HUES6 (cell line): ENCODE measurements at regions not wholly inside any gene's neighbourhood (a gene's known extent, or its start where the extent isn't known, plus 50 kb on each side); places are given as distances from the start of the nearest gene placed in this dataset.

Experiments
- H3K27ac ChIP-seq: 2 replicates; pipeline ENCODE4 v1.7.0; 2013; ENCODE audit warnings: low read depth, mild to moderate bottlenecking, low read length, inconsistent platforms
- H3K27me3 ChIP-seq: 2 replicates; pipeline ENCODE4 v1.6.1; 2013; ENCODE audit warnings: low read length; ENCODE audit not compliant: control insufficient read depth, insufficient read depth
- H3K36me3 ChIP-seq: 2 replicates; pipeline ENCODE4 v1.6.1; 2013; ENCODE audit warnings: low read length; ENCODE audit not compliant: control insufficient read depth, insufficient read depth
- H3K4me1 ChIP-seq: 2 replicates; pipeline ENCODE4 v1.6.1; 2013; ENCODE audit warnings: low read length; ENCODE audit not compliant: control insufficient read depth, insufficient read depth
- H3K4me3 ChIP-seq: 2 replicates; pipeline ENCODE4 v1.5.1; 2013; ENCODE audit warnings: low read depth, low read length
- H3K9ac ChIP-seq: one replicate; pipeline ENCODE4 v1.6.1; 2013; ENCODE audit warnings: mild to moderate bottlenecking, low read length
- H3K9me3 ChIP-seq: 2 replicates; pipeline ENCODE4 v1.6.1; 2013; ENCODE audit warnings: low read depth, low read length; ENCODE audit not compliant: control insufficient read depth, insufficient read depth

DNA sequence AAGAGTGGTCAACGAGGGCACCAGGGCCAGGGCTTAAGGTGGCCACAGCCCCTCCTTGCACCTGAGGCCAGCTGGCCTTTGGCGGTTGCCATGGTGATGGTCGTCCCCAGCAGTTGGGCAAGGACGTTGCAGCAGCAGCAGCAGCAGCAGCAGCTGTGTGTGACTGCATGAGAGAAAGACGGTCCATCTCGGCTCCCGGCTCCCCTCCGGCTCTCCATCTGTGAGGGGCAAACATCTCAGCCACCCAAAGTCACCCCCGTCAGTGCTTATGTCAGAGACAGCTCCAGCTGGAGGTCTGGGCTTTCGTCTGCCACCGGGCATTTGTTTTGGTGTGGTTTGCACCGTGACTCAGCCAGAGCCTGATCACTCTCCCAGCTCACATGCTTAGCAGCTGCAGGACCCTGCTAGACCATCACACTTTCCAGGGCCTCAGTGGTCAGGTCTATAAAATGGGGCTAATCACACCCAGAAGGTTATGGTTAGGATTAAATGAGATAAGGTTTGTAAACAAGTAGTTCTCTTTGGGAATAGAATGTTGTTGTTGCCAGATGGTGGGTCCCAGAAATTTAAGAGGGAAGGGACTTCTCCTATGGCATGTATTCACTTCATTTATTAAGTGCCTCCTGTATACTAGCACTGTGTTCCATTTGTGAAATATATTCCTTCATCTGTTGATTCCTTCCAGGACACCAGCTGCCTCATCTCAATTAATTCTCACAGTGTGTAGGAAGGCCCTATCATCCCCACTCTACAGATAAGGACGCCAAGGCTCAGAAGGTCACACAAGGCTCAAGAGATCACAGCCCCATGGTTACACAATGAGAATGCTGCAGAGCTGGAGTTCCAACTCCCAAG lies 212.6 kb upstream of the LHX5 start:
- H3K4me3 ChIP-seq: no peak overlapping the region
- H3K36me3 ChIP-seq: no peaks in the 10 kb centered on the region
- no peaks in the 10 kb centered on the region for H3K4me1 ChIP-seq
- no peak overlapping the region for H3K27ac ChIP-seq
- no peaks in the 10 kb centered on the region for H3K9me3 ChIP-seq
- H3K27me3 ChIP-seq: no peaks in the 10 kb centered on the region
- H3K9ac ChIP-seq: no peak overlapping the region

DNA sequence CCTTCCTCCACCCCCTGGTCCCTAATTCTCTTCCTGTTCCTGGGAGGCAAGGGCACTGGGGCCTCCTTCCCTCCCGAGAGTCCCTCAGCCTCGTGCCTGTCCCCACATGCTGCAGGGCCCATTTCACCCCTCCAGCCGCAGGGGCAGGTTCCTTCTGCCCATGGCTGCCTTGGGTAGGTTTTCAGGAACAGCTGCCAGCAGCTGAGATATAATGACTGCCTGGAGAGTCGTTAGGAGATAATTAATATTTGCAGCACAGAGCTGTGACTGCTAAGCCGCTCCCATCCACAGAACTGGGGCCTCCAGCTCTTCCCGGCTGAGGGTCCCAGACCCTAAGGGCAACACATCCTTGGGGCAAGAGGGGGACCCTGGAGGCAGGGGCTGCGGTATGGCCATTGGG lies 211.9 kb upstream of the LHX5 start:
- Histone ChIP-seq H3K36me3 (no peaks in the 10 kb centered on the region), H3K27me3 (no peaks in the 10 kb centered on the region), H3K9ac (no peak overlapping the region), H3K9me3 (no peaks in the 10 kb centered on the region), H3K4me3 (no peak overlapping the region), H3K4me1 (no peaks in the 10 kb centered on the region), H3K27ac (no peak overlapping the region)

DNA sequence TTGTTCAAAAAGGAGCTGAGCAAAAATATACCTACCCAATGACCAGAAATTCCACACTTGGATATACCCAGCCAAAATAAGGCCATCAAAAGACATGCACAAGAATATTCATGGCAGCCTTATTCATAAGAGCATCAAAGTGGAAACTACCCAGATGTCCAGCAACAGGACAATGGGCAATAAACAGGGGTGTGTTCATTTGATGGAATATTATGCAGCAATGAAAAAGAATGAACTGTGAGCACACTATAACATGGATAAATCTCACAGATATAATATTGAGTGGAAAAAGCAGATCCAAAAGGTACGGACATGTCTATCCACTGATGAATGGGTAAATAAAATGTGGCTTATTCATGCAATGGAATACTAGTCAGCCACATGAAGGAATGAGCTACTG lies 209.2 kb upstream of the LHX5 start:
- peaks cover 4% of the 10 kb centered on the region; the same call in 1 of the 2 replicates for H3K9me3 ChIP-seq
- no peaks in the 10 kb centered on the region for H3K27me3 ChIP-seq
- no peak overlapping the region for H3K9ac ChIP-seq
- H3K27ac ChIP-seq: no peak overlapping the region
- no peaks in the 10 kb centered on the region for H3K36me3 ChIP-seq
- no peaks in the 10 kb centered on the region for H3K4me1 ChIP-seq
- no peak overlapping the region for H3K4me3 ChIP-seq

DNA sequence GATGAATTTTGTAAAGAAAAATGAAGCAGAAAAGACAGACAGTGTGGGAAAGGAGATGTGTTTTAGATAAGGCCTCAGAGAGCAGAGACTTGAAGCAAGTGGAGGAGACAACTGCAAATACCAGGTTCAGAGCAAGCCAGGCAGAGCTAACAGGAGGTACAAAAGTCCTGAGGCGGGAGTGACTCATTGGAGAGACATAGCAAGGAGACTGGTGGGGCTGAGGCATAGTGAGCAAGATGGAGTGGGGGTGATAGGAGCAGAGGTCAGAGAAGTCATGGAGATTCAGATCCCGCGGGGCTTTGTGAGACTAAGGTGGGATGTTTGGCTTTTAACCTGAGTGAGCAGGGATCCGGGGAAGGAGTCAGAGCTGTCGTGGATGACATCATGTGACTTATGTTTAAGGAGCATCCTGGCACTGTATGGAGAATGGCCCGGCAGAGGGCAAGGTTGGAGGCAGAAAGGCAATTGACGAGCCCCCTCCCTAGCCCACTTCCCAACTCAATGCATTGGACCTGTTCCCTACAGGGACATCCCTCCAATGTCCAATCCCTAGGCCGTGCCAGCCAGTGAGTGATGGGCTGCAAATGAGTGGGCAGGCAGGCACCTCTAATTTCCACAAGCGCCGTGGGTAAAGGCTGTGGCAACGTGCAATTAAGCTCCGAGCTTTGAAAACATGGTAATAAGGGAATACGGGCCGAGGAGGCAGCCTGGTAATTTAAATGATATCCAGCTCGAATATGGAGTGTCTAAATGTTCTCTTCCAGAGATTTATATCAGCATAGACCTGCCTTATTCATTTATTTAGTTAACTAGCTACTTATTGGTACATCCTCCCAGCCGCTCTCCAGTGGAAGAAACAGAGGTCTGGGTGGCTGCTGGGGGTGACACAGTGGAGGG lies 206.8 kb upstream of the LHX5 start:
- H3K4me1 ChIP-seq: no peaks in the 10 kb centered on the region
- H3K4me3 ChIP-seq: no peak overlapping the region
- peaks cover 4% of the 10 kb centered on the region; the same call in 1 of the 2 replicates for H3K9me3 ChIP-seq
- H3K9ac ChIP-seq: no peak overlapping the region
- no peaks in the 10 kb centered on the region for H3K36me3 ChIP-seq
- no peak overlapping the region for H3K27ac ChIP-seq
- H3K27me3 ChIP-seq: no peaks in the 10 kb centered on the region

DNA sequence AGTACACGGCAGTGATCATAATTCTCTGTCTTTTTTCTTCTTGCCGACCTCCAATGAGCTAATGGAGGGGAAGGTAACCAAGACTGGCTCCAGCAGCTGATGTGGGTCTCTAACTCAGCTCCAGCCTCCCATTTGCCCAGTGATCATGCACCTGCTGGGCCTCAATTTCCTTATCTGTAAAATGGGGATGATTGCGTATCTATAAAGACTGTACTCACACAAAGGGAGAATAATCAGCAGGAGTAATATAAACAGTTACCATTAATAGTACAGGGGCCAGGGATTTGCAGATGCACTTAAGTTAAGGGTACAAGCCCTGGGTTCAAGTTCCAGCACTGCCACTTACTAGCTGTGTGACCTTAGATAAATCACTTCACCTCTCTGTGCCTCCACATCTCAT lies 204.9 kb upstream of the LHX5 start:
- Histone ChIP-seq H3K4me3 (no peak overlapping the region), H3K27ac (no peak overlapping the region), H3K27me3 (no peaks in the 10 kb centered on the region), H3K9me3 (peaks cover 4% of the 10 kb centered on the region; the same call in 1 of the 2 replicates), H3K36me3 (no peaks in the 10 kb centered on the region), H3K4me1 (no peaks in the 10 kb centered on the region), H3K9ac (no peak overlapping the region)

DNA sequence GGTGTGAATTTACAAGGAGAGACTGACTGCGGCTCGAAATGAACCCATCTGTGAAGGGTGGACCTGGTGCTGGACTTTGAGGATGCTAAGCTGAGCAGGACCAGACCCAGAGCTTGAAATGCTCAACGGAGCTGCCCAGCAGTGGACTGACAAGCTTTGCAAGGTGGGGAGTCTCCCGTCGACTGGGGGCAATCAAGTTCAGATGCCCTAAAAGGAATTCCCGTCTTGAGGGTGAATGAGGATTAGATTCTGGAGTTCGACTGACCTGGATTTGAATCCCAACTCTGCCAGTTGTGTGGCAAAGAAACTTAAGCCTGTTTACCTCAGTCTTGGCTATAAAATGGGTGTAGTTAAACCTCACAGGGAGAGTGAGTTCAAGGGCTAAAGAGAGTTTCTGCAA lies 204.4 kb upstream of the LHX5 start:
- Histone ChIP-seq H3K9ac (no peak overlapping the region), H3K27ac (no peak overlapping the region), H3K36me3 (no peaks in the 10 kb centered on the region), H3K4me1 (no peaks in the 10 kb centered on the region), H3K9me3 (peaks cover 4% of the 10 kb centered on the region; the same call in 1 of the 2 replicates), H3K4me3 (no peak overlapping the region), H3K27me3 (no peaks in the 10 kb centered on the region)

DNA sequence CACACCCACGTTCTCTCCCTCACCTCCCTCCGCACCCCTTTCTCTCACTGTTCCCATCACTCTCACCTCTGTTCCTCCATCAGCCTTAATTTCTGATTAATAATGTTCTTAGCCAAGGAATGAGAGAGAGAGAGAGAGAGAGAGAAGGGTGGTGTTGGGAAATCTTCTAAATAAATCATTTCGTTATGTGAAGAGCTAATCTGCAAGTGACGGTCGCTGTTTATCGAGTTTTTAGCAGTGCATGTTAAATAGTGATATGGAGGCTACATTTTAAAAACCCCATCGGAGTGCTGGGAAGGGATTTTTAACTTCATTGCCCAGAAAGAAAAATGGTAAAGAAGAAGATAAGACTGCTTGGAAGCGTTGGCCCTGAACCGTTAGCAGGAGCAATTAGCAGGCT lies 203.3 kb upstream of the LHX5 start:
- Histone ChIP-seq H3K4me1 (no peaks in the 10 kb centered on the region), H3K27me3 (no peaks in the 10 kb centered on the region), H3K27ac (no peak overlapping the region), H3K9me3 (peaks cover 4% of the 10 kb centered on the region; the same call in 1 of the 2 replicates), H3K4me3 (no peak overlapping the region), H3K36me3 (no peaks in the 10 kb centered on the region), H3K9ac (no peak overlapping the region)

DNA sequence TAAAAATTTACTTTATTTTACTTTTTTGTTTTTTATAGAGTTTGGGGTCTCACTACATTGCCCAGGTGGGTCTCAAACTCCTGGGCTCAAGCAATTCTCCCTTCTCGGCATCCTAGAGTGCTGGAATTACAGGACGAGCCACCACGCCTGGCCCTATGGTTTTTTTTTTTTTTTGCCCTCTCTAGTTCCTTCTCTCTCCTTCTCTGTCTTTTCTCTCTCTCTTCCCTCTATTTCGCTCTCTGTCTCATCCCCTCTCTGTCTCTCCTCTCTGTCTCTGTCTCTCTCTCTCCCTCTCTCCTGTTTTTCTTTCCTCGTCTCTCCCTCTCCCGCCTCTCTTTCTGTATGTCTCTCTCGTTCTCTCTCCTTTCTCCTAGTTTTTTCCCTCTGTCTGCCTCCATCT lies 202.6 kb upstream of the LHX5 start:
- no peak overlapping the region for H3K27ac ChIP-seq

DNA sequence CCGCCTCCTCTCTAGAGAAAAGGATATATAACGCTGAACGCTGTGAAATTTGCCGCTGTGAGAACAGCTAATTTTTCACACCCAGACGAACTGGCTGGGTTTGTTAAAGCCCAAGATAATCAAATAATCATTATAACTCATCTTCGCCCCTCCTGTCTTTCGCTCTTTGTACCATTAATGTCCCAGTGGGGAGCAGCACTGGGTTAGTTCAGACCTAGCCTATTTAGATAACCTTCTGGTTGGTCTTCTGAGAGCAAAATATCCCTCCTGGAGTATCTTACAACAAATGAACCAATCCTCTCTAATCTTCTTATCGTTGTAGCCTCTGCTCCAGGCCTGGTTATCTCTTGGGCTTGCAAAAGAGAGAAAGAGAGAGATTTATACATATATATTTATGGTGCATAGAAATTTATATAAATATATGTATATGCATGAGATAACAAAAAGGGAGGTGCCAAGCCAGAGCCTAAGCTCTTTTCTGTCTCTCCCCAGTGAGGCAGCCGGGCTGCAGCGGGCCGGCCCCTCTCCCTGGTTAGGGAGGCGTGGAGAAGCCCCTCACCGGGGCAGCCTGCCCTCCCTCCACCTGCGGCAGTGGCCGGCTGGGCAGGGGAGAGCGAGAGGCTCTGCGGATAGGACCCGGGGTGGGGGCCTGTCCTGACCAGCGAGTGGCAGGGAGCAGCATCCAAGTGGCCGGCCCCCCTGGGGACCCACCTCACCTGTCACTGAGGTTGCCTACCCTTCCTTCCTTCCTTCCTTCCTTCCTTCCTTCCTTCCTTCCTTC lies 202.0 kb upstream of the LHX5 start:
- Histone ChIP-seq H3K36me3 (no peaks in the 10 kb centered on the region), H3K27ac (no peak overlapping the region), H3K9me3 (peaks cover 4% of the 10 kb centered on the region; the same call in 1 of the 2 replicates), H3K27me3 (0 out of 2 replicates have a peak, but pooled peaks cover 4% of the 10 kb centered on the region), H3K4me3 (no peak overlapping the region), H3K9ac (no peak overlapping the region), H3K4me1 (no peaks in the 10 kb centered on the region)

More for the DNA sequence above, 202.6 kb upstream of the LHX5 start:
- Histone ChIP-seq H3K9ac (no peak overlapping the region), H3K36me3 (no peaks in the 10 kb centered on the region), H3K27me3 (no peaks in the 10 kb centered on the region), H3K4me3 (no peak overlapping the region), H3K4me1 (no peaks in the 10 kb centered on the region), H3K9me3 (peaks cover 4% of the 10 kb centered on the region; the same call in 1 of the 2 replicates)

DNA sequence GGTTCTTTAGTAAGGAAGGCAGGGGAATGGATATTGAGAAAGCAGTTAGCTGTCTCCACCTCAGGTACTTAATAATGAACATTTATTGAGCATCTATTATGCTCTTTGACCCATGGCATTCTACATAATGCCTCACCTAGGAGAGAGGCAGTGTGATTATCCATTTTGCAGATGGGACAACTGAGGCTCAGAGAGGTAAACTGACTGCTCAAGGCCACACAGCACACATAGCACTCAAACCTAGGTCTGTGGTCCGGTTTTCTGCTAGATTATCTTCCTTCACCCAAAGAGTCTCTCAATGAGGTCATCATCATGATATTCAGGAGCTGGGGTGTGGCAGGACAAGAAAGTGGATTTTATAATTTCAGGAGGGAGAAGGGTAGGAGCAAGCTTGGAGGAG lies 199.1 kb upstream of the LHX5 start:
- Histone ChIP-seq H3K27ac (no peak overlapping the region), H3K4me1 (no peaks in the 10 kb centered on the region), H3K9me3 (no peaks in the 10 kb centered on the region), H3K36me3 (no peaks in the 10 kb centered on the region), H3K9ac (no peak overlapping the region), H3K27me3 (0 out of 2 replicates have a peak, but pooled peaks cover 4% of the 10 kb centered on the region), H3K4me3 (no peak overlapping the region)
